GM12872 (cell line): ENCODE measurements at regions not wholly inside any gene's neighbourhood (a gene's known extent, or its start where the extent isn't known, plus 50 kb on each side); places are given as distances from the start of the nearest gene placed in this dataset.

Experiments used
- TF ChIP-seq, protein P1 (sequence below): IDR thresholded peaks from 3 replicates; pipeline ENCODE4 v1.5.1; 2011; ENCODE audit warnings: low read depth, mild to moderate bottlenecking, low read length, moderate library complexity; ENCODE audit not compliant: insufficient read depth

- TF ChIP-seq, protein P1, sequence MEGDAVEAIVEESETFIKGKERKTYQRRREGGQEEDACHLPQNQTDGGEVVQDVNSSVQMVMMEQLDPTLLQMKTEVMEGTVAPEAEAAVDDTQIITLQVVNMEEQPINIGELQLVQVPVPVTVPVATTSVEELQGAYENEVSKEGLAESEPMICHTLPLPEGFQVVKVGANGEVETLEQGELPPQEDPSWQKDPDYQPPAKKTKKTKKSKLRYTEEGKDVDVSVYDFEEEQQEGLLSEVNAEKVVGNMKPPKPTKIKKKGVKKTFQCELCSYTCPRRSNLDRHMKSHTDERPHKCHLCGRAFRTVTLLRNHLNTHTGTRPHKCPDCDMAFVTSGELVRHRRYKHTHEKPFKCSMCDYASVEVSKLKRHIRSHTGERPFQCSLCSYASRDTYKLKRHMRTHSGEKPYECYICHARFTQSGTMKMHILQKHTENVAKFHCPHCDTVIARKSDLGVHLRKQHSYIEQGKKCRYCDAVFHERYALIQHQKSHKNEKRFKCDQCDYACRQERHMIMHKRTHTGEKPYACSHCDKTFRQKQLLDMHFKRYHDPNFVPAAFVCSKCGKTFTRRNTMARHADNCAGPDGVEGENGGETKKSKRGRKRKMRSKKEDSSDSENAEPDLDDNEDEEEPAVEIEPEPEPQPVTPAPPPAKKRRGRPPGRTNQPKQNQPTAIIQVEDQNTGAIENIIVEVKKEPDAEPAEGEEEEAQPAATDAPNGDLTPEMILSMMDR = no peak
These were observed 845.3 kb upstream of the GCFC2 start for GRCh38 chr2:76556018-76556417.

GRCh38 chr2:76546207-76546606 lies 835.5 kb upstream of the GCFC2 start:
- TF ChIP-seq, protein P1 = no peak

DNA sequence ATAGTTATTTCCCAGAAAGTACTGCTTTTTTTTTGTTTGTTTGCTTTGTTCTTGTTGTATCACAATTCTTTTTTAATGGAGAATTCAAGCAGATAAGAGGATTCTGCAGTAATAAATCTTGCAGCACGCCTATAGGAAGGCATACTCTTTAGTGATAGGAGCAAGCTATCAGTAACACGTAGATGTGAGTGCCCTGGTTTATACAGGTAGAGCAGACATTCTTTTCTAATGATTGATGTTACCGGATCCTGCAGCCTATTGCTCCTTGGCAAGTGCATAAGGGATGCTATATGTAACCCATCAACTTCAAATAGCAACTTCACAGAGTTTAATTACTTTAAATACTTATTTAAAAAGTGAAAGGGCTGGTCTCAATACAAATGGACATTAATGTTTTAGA lies 834.2 kb upstream of the GCFC2 start:
- TF ChIP-seq, protein P1 = no peak

DNA sequence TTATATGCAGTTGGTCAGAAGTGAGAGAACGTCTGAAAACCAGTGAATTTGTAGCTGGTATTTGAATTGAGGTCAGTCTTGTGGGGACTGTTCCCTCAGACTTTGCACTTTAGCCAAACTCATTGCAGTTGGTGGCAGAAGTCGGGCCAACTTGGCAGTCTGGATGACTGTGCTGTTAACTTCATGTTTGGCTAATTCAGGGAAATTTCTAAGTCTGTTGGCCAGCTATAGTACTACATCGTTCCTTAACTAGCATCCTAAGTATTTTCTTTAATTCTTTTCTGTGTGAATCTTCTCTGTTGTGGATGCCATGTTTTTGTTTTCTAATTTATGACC lies 806.8 kb upstream of the GCFC2 start:
- TF ChIP-seq, protein P1 = no peak

DNA sequence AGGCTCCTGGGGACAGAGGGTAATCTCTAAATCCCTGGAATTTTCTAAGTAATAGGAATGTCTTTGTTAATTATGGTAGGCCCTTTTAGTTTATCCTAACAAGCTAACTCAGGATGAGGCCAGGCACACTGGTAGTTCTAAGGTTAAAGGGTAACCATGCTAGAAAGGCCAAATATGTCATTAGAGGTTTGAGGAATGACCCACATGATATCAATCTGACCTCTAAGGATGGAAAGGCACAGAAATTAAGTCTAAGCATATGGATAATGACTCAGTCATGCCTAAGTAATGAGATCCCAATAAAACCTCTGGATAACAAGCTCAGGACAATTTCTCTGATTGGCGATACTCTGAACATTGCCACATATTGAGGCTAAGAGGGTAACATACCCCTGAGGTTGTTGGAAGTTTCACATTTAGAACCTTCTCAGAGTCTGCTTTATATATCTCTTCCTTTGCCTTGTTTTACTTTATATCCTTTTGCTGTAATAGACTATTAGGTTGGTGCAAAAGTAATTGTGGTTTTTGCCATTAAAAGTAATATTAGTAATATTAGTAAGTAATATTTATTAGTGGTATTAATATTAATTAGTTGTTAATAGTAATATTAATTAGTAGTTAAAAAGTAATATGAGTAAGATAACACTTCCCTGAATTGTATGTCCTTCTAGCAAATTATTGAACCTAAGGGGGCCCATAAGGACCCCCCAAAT lies 806.3 kb upstream of the GCFC2 start:
- TF ChIP-seq, protein P1 = no peak

DNA sequence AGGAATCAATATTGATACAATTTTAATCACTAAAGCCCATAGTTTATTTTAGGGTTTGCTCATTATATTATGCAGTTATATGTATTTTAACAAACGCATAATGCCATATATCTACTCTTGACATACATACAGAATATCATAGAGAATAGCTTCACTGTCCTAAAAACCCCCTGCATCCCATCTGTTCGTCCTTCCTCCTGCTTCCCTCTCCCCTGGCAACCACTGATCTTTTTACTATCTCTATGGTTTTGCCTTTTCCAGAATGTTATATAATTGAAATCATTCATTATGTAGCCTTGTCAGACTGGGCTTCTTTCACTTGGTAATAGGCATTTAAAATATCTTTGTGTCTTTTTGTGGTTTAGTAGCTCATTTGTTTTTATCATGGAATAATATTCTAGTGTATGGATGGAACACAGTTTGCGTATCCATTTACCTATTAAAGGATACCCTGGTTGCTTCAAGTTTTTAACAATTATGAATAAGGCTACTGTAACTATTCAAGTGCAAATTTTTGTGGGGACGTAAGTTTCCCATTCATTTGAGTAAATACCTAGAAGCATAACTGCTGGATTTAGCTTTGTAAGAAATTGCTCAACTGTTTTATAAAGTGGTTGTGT lies 801.6 kb upstream of the GCFC2 start:
- TF ChIP-seq, protein P1 = no peak

GRCh38 chr2:76506538-76506937 lies 795.8 kb upstream of the GCFC2 start:
- TF ChIP-seq, protein P1 = no peak
